SK-N-SH (cell line): ENCODE measurements at regions not wholly inside any gene's neighbourhood (a gene's known extent, or its start where the extent isn't known, plus 50 kb on each side); places are given as distances from the start of the nearest gene placed in this dataset.

ENCODE experiments used
- CTCF ChIA-PET: fragments of 300-600, 350-600 bp; formaldehyde crosslinking; extraction: SDS; loops from one replicate; lab custom pipeline; 2021; lab: Yijun Ruan, JAX
- POLR2A ChIA-PET: fragments of 350-600 bp; sonication (Branson Sonifier 250); formaldehyde crosslinking; extraction: SDS; loops from one replicate; lab custom pipeline; 2020; ENCODE audit warnings: antibody characterized with exemption, inconsistent platforms; lab: Yijun Ruan, JAX
- DNase-seq: peaks from one replicate; pipeline ENCODE4 v3.0.0; 2012
- H2AFZ ChIP-seq: fragments of 200-600 bp; sonication (generic); 2 replicates; pipeline ENCODE4 v1.8.1; 2016; ENCODE audit warnings: antibody characterized with exemption, mild to moderate bottlenecking, low read depth
- H3F3A ChIP-seq: fragments of 200-600 bp; sonication (generic); replicated peaks from 2 replicates; pipeline ENCODE3; 2016; ENCODE audit warnings: antibody characterized with exemption, mild to moderate bottlenecking; ENCODE audit not compliant: insufficient read depth
- H3K27ac ChIP-seq, 2 experiments: fragments of 200-500 bp in 1 of 2; fragments of 200-600 bp in 1 of 2; sonication (Bioruptor generic) in 1 of 2; sonication (generic), shearing (Covaris generic) in 1 of 2; 2 replicates each; pipeline versions ENCODE4 v1.5.1 to v1.6.1; 2014 to 2016; ENCODE audit warnings: low read depth in 2 of 2, inconsistent platforms in 1 of 2, low read length in 1 of 2, mild to moderate bottlenecking in 1 of 2, mixed read lengths in 1 of 2
- H3K27me3 ChIP-seq: fragments of 200-600 bp; sonication (generic), shearing (Covaris generic); 2 replicates; pipeline ENCODE4 v1.6.1; 2016; ENCODE audit warnings: mixed run types; ENCODE audit not compliant: insufficient read depth
- H3K36me3 ChIP-seq, 2 experiments: fragments of 200-500 bp in 1 of 2; fragments of 200-600 bp in 1 of 2; sonication (Bioruptor generic) in 1 of 2; sonication (generic) in 1 of 2; replicated peaks in 1 of 2; 2 replicates each; pipeline versions ENCODE3 to v1.5.1; 2014 to 2016; ENCODE audit warnings: low read length in 1 of 2, mild to moderate bottlenecking in 1 of 2; ENCODE audit not compliant: insufficient read depth in 2 of 2, control insufficient read depth in 1 of 2
- H3K4me1 ChIP-seq, 2 experiments: fragments of 200-500 bp in 1 of 2; fragments of 200-600 bp in 1 of 2; sonication (Bioruptor generic) in 1 of 2; sonication (generic), shearing (Covaris generic) in 1 of 2; 2 replicates each; pipeline versions ENCODE4 v1.5.1 to v1.6.1; 2014 to 2016; ENCODE audit warnings: low read depth in 1 of 2, low read length in 1 of 2, mixed run types in 1 of 2; ENCODE audit not compliant: insufficient read depth in 2 of 2, control insufficient read depth in 1 of 2
- H3K4me2 ChIP-seq: fragments of 200-600 bp; sonication (generic), shearing (Covaris generic); 2 replicates; pipeline ENCODE4 v1.6.1; 2017; ENCODE audit warnings: mixed run types
- H3K4me3 ChIP-seq, 2 experiments: fragments of 200-500 bp in 1 of 2; fragments of 200-600 bp in 1 of 2; sonication (Bioruptor generic) in 1 of 2; sonication (generic), shearing (Covaris generic) in 1 of 2; 2 replicates each; pipeline versions ENCODE4 v1.5.1 to v1.8.1; 2014 to 2016; ENCODE audit warnings: low read depth in 2 of 2, inconsistent platforms in 1 of 2, low read length in 1 of 2, mild to moderate bottlenecking in 1 of 2, mixed read lengths in 1 of 2, moderate library complexity in 1 of 2
- H3K79me2 ChIP-seq: fragments of 200-600 bp; sonication (generic); 2 replicates; pipeline ENCODE4 v1.8.1; 2017; ENCODE audit warnings: mild to moderate bottlenecking; ENCODE audit not compliant: insufficient read depth
- H3K9ac ChIP-seq: fragments of 200-600 bp; sonication (generic); 2 replicates; pipeline ENCODE4 v1.6.1; 2017; ENCODE audit warnings: mixed run types
- H3K9me2 ChIP-seq: fragments of 200-600 bp; sonication (generic); 2 replicates; pipeline ENCODE4 v1.6.1; 2017; ENCODE audit warnings: mixed run types
- H3K9me3 ChIP-seq: fragments of 200-600 bp; sonication (generic); 2 replicates; pipeline ENCODE4 v1.6.1; 2017; ENCODE audit warnings: mixed run types, mild to moderate bottlenecking, moderate library complexity
- H4K20me1 ChIP-seq: fragments of 200-600 bp; sonication (generic); 2 replicates; pipeline ENCODE4 v1.6.1; 2017; ENCODE audit warnings: mild to moderate bottlenecking, mixed run types; ENCODE audit not compliant: insufficient read depth
- ELF1 ChIP-seq: IDR thresholded peaks from 2 replicates; pipeline ENCODE4 v1.4.0; 2012
- EZH2phosphoT487 ChIP-seq: fragments of 200-600 bp; sonication (generic); IDR thresholded peaks from 2 replicates; pipeline ENCODE4 v1.6.1; 2017; ENCODE audit warnings: low read depth, mixed run types, mild to moderate bottlenecking, antibody characterized with exemption, moderate library complexity, borderline replicate concordance
- FOSL2 ChIP-seq: IDR thresholded peaks from 2 replicates; pipeline ENCODE4 v1.4.0; 2012; ENCODE audit warnings: low read depth, mild to moderate bottlenecking, moderate library complexity, borderline replicate concordance
- FOXM1 ChIP-seq: IDR thresholded peaks from 2 replicates; pipeline ENCODE4 v1.4.0; 2012; ENCODE audit warnings: low read depth, mild to moderate bottlenecking
- GABPA ChIP-seq: IDR thresholded peaks from 2 replicates; pipeline ENCODE4 v1.4.0; 2012; ENCODE audit warnings: low read depth, mild to moderate bottlenecking
- GATA2 ChIP-seq: sonication (generic); formaldehyde crosslinking; IDR thresholded peaks from 2 replicates; pipeline ENCODE4 v1.5.0; 2020; ENCODE audit warnings: mild to moderate bottlenecking, missing genetic modification reagents
- JUND ChIP-seq: IDR thresholded peaks from 2 replicates; pipeline ENCODE4 v1.4.0; 2012
- MXI1 ChIP-seq: IDR thresholded peaks from 2 replicates; pipeline ENCODE4 v1.6.1; 2012; ENCODE audit warnings: mild to moderate bottlenecking, low read depth, low read length, improper control_type of control experiment
- NFIC ChIP-seq: IDR thresholded peaks from 2 replicates; pipeline ENCODE4 v1.4.0; 2012; ENCODE audit warnings: borderline replicate concordance
- POLR2AphosphoS5 ChIP-seq: IDR thresholded peaks from 2 replicates; pipeline ENCODE4 v1.6.1; 2012; ENCODE audit warnings: low read depth, low read length
- RCOR1 ChIP-seq: fragments of 150-350 bp; IDR thresholded peaks from 2 replicates; pipeline ENCODE4 v1.6.1; 2017; ENCODE audit warnings: antibody characterized with exemption, low read length
- RFX5 ChIP-seq: IDR thresholded peaks from 2 replicates; pipeline ENCODE4 v1.6.1; 2012; ENCODE audit warnings: mild to moderate bottlenecking, improper control_type of control experiment, low read length
- RXRA ChIP-seq: IDR thresholded peaks from 2 replicates; pipeline ENCODE4 v1.4.0; 2012; ENCODE audit warnings: low read depth, mild to moderate bottlenecking, borderline replicate concordance
- SMC3 ChIP-seq: IDR thresholded peaks from 2 replicates; pipeline ENCODE4 v1.6.1; 2012; ENCODE audit warnings: low read depth, low read length, improper control_type of control experiment
- TAF1 ChIP-seq: IDR thresholded peaks from 2 replicates; pipeline ENCODE4 v1.6.1; 2012; ENCODE audit warnings: low read depth, mild to moderate bottlenecking, low read length, moderate library complexity, borderline replicate concordance
- TCF12 ChIP-seq: IDR thresholded peaks from 2 replicates; pipeline ENCODE4 v1.4.0; 2012
- TEAD4 ChIP-seq: IDR thresholded peaks from 2 replicates; pipeline ENCODE4 v1.4.0; 2012; ENCODE audit warnings: mild to moderate bottlenecking, borderline replicate concordance; ENCODE audit not compliant: insufficient read depth
- YY1 ChIP-seq: IDR thresholded peaks from 2 replicates; pipeline ENCODE4 v1.4.0; 2012; ENCODE audit warnings: low read depth, mild to moderate bottlenecking
- WGBS: methylation state at CpG from one replicate; pipeline ENCODE4 v1.1.6; 2017; ENCODE audit warnings: low lambda C conversion rate; 5-methylcytosine and 5-hydroxymethylcytosine counted together
- TF ChIP-seq, protein P1 (sequence below): IDR thresholded peaks from 2 replicates; pipeline ENCODE4 v1.6.1; 2012; ENCODE audit warnings: mild to moderate bottlenecking, low read depth, low read length, moderate library complexity
- TF ChIP-seq, protein P2 (sequence below): fragments of 150-350 bp; IDR thresholded peaks from 2 replicates; pipeline ENCODE4 v1.6.1; 2017; ENCODE audit warnings: antibody characterized with exemption, low read length, low read depth, borderline replicate concordance
- TF ChIP-seq, protein P3 (sequence below): IDR thresholded peaks from 2 replicates; pipeline ENCODE4 v1.4.0; 2012; ENCODE audit warnings: low read depth, borderline replicate concordance
- TF ChIP-seq, protein P4 (sequence below): fragments of 200-600 bp; sonication (generic); IDR thresholded peaks from 2 replicates; pipeline ENCODE4 v1.6.1; 2017; ENCODE audit warnings: antibody characterized with exemption, mild to moderate bottlenecking, moderate library complexity

DNA sequence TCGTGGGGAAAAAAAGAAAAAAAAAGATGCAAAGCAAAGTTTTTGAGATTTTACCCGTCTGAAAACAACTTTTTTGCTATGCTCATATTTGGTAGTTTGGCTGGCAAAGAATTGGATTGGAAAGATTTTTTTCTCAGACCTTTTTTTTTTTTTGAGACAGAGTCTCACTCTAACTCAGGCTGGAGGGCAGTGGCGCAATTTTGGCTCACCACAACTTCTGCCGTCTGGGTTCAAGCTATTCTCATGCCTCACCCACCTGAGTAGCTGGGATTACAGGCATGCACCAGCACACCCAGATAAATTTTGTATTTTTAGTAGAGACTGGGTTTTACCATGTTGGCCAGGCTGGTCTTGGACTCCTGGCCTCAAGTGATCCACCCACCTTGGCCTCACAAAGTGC is 56.3 kb upstream of the TANC1 start (continued):
- TF ChIP-seq, protein P1, sequence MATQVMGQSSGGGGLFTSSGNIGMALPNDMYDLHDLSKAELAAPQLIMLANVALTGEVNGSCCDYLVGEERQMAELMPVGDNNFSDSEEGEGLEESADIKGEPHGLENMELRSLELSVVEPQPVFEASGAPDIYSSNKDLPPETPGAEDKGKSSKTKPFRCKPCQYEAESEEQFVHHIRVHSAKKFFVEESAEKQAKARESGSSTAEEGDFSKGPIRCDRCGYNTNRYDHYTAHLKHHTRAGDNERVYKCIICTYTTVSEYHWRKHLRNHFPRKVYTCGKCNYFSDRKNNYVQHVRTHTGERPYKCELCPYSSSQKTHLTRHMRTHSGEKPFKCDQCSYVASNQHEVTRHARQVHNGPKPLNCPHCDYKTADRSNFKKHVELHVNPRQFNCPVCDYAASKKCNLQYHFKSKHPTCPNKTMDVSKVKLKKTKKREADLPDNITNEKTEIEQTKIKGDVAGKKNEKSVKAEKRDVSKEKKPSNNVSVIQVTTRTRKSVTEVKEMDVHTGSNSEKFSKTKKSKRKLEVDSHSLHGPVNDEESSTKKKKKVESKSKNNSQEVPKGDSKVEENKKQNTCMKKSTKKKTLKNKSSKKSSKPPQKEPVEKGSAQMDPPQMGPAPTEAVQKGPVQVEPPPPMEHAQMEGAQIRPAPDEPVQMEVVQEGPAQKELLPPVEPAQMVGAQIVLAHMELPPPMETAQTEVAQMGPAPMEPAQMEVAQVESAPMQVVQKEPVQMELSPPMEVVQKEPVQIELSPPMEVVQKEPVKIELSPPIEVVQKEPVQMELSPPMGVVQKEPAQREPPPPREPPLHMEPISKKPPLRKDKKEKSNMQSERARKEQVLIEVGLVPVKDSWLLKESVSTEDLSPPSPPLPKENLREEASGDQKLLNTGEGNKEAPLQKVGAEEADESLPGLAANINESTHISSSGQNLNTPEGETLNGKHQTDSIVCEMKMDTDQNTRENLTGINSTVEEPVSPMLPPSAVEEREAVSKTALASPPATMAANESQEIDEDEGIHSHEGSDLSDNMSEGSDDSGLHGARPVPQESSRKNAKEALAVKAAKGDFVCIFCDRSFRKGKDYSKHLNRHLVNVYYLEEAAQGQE: no peak
- TF ChIP-seq POLR2AphosphoS5 (no peak), GABPA (no peak), FOXM1 (no peak), JUND (no peak)

DNA sequence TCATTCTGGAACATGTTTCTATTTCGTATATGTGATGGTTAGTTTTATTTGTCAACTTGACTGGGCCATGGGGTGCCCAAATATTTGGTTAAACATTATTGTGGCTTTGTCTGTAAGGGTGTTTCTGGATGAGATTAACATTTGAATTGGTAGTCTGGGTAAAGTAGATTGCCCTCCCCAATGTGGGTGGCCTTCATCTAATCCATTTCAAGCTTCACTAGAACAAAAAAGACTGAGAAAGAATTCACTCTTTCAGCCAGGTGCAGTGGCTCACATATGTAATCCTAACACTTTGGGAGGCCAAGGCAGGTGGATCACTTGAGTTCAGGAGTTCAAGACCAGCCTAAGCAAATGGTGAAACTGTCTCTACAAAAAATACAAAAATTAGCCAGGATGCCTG is 55.7 kb upstream of the TANC1 start:
- no peaks in the 10 kb centered on the region for H3K79me2 ChIP-seq
- ChIA-PET POLR2A (no interaction called here), CTCF (interaction anchor here (0.6 to 1.0 kb wide), 2 partner anchors 206 to 356 kb away, joined by 3 read pairs; no protein-coding TSS in a partner anchor)
- H3K27me3 ChIP-seq: no peaks in the 10 kb centered on the region
- H3K4me3 ChIP-seq: no peak overlapping the region
- no peaks in the 10 kb centered on the region for H3K9me3 ChIP-seq
- H3K9ac ChIP-seq: no peak overlapping the region
- H3K36me3 ChIP-seq: no peaks in the 10 kb centered on the region
- no peaks in the 10 kb centered on the region for H3F3A ChIP-seq
- no peak overlapping the region for H3K27ac ChIP-seq
- H4K20me1 ChIP-seq: no peaks in the 10 kb centered on the region
- TF ChIP-seq TAF1 (no peak), GABPA (no peak), TCF12 (no peak), EZH2phosphoT487 (no peak), RCOR1 (no peak), MXI1 (no peak), GATA2 (no peak), SMC3 (no peak), FOSL2 (no peak), YY1 (no peak), RFX5 (no peak), ELF1 (no peak), RXRA (no peak), NFIC (no peak), TEAD4 (no peak)
- TF ChIP-seq, protein P2, sequence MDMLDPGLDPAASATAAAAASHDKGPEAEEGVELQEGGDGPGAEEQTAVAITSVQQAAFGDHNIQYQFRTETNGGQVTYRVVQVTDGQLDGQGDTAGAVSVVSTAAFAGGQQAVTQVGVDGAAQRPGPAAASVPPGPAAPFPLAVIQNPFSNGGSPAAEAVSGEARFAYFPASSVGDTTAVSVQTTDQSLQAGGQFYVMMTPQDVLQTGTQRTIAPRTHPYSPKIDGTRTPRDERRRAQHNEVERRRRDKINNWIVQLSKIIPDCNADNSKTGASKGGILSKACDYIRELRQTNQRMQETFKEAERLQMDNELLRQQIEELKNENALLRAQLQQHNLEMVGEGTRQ: no peak
- TF ChIP-seq, protein P1: no peak
- TF ChIP-seq, protein P3, sequence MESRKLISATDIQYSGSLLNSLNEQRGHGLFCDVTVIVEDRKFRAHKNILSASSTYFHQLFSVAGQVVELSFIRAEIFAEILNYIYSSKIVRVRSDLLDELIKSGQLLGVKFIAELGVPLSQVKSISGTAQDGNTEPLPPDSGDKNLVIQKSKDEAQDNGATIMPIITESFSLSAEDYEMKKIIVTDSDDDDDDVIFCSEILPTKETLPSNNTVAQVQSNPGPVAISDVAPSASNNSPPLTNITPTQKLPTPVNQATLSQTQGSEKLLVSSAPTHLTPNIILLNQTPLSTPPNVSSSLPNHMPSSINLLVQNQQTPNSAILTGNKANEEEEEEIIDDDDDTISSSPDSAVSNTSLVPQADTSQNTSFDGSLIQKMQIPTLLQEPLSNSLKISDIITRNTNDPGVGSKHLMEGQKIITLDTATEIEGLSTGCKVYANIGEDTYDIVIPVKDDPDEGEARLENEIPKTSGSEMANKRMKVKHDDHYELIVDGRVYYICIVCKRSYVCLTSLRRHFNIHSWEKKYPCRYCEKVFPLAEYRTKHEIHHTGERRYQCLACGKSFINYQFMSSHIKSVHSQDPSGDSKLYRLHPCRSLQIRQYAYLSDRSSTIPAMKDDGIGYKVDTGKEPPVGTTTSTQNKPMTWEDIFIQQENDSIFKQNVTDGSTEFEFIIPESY: no peak
- TF ChIP-seq, protein P4, sequence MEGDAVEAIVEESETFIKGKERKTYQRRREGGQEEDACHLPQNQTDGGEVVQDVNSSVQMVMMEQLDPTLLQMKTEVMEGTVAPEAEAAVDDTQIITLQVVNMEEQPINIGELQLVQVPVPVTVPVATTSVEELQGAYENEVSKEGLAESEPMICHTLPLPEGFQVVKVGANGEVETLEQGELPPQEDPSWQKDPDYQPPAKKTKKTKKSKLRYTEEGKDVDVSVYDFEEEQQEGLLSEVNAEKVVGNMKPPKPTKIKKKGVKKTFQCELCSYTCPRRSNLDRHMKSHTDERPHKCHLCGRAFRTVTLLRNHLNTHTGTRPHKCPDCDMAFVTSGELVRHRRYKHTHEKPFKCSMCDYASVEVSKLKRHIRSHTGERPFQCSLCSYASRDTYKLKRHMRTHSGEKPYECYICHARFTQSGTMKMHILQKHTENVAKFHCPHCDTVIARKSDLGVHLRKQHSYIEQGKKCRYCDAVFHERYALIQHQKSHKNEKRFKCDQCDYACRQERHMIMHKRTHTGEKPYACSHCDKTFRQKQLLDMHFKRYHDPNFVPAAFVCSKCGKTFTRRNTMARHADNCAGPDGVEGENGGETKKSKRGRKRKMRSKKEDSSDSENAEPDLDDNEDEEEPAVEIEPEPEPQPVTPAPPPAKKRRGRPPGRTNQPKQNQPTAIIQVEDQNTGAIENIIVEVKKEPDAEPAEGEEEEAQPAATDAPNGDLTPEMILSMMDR: no peak
- H3K9me2 ChIP-seq: no peaks in the 10 kb centered on the region
- no peaks in the 10 kb centered on the region for H3K4me1 ChIP-seq
- no peak overlapping the region for H3K4me2 ChIP-seq
- DNase-seq: no peak
- no peak overlapping the region for H2AFZ ChIP-seq
- WGBS: 88% methylated on average over 1 of the region's 1 CpG
